Neutrophil (primary cell): ENCODE measurements at regions not wholly inside any gene's neighbourhood (a gene's known extent, or its start where the extent isn't known, plus 50 kb on each side); places are given as distances from the start of the nearest gene placed in this dataset.

Experiments used
- H3K27ac ChIP-seq: fragments of 200-600 bp; sonication (generic); 2 replicates; pipeline ENCODE4 v1.5.1; 2016; ENCODE audit warnings: mild to moderate bottlenecking, moderate library complexity
- H3K27me3 ChIP-seq: fragments of 200-600 bp; sonication (generic); 2 replicates; pipeline ENCODE4 v1.6.0; 2016; ENCODE audit warnings: mild to moderate bottlenecking
- H3K36me3 ChIP-seq: fragments of 200-600 bp; sonication (generic); 2 replicates; pipeline ENCODE4 v1.5.1; 2017
- H3K4me1 ChIP-seq, 2 experiments: fragments of 200-600 bp in 1 of 2; sonication (generic) in 1 of 2; 1 replicate in 1 of 2; 2 replicates in 1 of 2; pipeline versions ENCODE4 v1.5.1 to v1.6.1; 2013 to 2016; ENCODE audit warnings: low read depth in 1 of 2, low read length in 1 of 2, mild to moderate bottlenecking in 1 of 2, moderate library complexity in 1 of 2; ENCODE audit not compliant: control insufficient read depth in 1 of 2, insufficient read depth in 1 of 2
- H3K4me3 ChIP-seq, 2 experiments: fragments of 200-600 bp in 1 of 2; sonication (generic) in 1 of 2; 1 replicate in 1 of 2; 2 replicates in 1 of 2; pipeline ENCODE4 v1.5.1; 2013 to 2016; ENCODE audit warnings: low read depth in 1 of 2, low read length in 1 of 2, mild to moderate bottlenecking in 1 of 2, moderate library complexity in 1 of 2
- H3K9me3 ChIP-seq: fragments of 200-600 bp; sonication (generic); 2 replicates; pipeline ENCODE4 v1.5.1; 2016
- TF ChIP-seq, protein P1 (sequence below): fragments of 200-600 bp; sonication (generic); IDR thresholded peaks from 2 replicates; pipeline ENCODE4 v1.5.1; 2016; ENCODE audit warnings: antibody characterized with exemption

DNA sequence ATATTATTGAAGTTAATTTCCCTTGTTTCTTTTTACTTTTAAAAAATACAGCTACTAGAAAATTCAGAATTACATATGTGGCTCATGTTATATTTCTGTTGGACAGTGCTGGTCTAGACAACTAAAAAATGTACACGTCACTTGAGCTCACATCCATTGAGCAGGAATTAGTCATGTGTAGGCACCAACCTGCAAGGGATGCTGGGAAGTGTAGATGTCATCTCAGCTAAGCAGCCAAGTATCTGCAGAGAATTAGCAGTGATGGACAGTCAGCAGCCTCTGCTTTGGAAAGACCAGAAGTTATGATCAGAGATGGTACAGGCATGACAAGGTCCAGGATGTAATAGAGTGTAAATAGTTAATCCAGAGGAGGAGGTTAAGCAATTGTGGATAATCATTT, 87.1 kb upstream of the HS3ST2 start:
- H3K27ac ChIP-seq = no peak overlapping the region
- TF ChIP-seq, protein P1, sequence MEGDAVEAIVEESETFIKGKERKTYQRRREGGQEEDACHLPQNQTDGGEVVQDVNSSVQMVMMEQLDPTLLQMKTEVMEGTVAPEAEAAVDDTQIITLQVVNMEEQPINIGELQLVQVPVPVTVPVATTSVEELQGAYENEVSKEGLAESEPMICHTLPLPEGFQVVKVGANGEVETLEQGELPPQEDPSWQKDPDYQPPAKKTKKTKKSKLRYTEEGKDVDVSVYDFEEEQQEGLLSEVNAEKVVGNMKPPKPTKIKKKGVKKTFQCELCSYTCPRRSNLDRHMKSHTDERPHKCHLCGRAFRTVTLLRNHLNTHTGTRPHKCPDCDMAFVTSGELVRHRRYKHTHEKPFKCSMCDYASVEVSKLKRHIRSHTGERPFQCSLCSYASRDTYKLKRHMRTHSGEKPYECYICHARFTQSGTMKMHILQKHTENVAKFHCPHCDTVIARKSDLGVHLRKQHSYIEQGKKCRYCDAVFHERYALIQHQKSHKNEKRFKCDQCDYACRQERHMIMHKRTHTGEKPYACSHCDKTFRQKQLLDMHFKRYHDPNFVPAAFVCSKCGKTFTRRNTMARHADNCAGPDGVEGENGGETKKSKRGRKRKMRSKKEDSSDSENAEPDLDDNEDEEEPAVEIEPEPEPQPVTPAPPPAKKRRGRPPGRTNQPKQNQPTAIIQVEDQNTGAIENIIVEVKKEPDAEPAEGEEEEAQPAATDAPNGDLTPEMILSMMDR = no peak
- H3K4me3 ChIP-seq = no peak overlapping the region
- no peaks in the 10 kb centered on the region for H3K36me3 ChIP-seq
- H3K9me3 ChIP-seq = no peaks in the 10 kb centered on the region
- peaks cover 5% of the 10 kb centered on the region for H3K27me3 ChIP-seq
- H3K4me1 ChIP-seq = no peaks in the 10 kb centered on the region

DNA sequence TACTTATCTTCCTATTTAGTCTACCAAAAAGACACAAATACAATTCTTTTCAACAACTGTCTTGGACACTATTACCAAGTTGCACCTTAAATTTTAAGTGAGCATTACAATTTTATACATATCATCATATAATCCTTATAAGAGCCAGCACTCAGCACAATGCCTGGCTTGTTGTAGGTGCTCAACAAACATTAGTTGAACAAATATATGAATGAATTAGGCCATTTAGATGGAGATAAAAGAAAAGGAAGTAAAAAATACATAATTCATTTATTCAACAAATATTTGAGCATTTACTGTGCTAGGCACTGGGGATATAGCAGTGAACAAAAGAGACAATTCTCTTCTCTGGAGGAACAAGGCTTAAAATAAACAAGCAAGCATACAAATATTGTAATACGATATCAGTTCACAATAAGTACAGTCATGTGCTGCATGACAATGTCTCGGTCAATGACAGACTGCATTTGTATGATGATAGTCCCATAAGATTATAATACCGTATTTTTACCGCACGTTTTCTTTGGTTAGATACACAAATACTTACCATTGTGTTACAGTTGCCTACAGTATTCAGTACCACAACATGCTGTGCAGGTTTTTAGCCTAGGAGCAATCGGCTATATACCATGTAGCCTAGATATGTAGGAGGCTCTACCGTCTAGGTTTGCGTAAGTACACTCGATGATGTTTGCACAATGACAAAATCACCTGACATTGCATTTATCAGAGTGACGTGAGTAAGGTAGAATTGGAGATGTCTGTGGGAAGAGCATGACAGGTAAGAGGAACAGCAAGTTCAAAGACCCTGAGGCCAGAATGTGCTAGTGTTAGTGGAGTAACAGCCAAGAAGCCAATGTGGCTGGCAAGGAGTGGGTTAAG, 86.4 kb upstream of the HS3ST2 start:
- no peaks in the 10 kb centered on the region for H3K9me3 ChIP-seq
- peaks cover 10% of the 10 kb centered on the region for H3K27me3 ChIP-seq
- TF ChIP-seq, protein P1 = no peak
- H3K27ac ChIP-seq = no peak overlapping the region
- H3K36me3 ChIP-seq = no peaks in the 10 kb centered on the region
- no peaks in the 10 kb centered on the region for H3K4me1 ChIP-seq
- no peak overlapping the region for H3K4me3 ChIP-seq

DNA sequence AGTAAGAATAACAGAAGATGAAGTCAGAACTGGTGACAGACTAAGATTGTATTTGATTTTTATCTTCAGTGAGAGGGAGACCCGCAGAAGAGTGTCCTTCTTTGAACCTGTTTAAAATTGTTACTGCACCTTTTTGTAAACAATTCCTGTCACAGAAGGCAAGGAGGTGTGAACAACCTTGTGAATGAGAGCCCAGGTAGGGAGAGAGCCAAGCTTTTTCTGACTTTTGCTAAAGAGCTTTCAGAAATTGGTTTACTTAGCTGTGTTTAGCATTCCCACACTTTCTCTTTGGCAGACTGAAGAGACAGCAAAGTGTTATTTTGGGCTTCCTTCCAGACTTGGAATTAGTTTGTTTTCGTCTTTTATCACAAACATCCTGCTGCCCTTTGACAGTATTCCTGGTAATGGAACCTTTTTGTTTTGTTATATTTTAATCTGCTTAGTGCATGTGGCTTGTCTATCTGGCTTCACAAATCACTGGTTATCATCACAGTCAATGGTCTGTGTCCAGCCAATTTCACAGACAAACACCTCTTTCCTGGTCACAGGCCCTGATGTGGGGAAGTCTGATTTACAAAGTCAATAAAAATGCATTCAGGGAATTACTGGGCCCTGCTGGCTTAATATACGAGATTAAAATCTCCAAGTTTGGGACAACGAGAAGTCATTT, 85.7 kb upstream of the HS3ST2 start:
- H3K27me3 ChIP-seq = peaks cover 18% of the 10 kb centered on the region
- no peaks in the 10 kb centered on the region for H3K36me3 ChIP-seq
- no peak overlapping the region for H3K4me3 ChIP-seq
- no peak overlapping the region for H3K27ac ChIP-seq
- TF ChIP-seq, protein P1 = no peak
- no peaks in the 10 kb centered on the region for H3K4me1 ChIP-seq
- no peaks in the 10 kb centered on the region for H3K9me3 ChIP-seq

DNA sequence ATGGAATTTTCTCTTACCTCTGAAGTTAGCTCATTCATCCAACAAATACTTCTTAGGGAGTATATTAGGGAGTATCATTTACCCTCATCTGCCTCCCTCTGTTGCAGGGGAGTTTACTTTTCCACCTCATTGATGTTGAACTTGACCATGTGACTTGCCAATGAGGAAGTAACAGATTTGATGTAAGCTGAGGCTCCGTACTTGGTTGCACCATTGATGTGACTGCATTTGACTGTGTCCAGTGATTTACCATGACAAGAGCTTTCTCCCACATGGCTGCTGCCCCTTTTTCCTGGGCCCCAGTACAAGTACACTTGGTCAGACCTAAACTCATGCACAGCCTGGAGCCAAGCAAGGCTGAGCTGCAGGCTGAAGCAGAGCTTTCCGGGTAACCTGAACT, 81.6 kb upstream of the HS3ST2 start:
- no peaks in the 10 kb centered on the region for H3K4me1 ChIP-seq
- H3K27me3 ChIP-seq = peaks cover 33% of the 10 kb centered on the region
- no peaks in the 10 kb centered on the region for H3K9me3 ChIP-seq
- H3K36me3 ChIP-seq = no peaks in the 10 kb centered on the region
- H3K27ac ChIP-seq = no peak overlapping the region
- no peak overlapping the region for H3K4me3 ChIP-seq
- TF ChIP-seq, protein P1 = no peak

DNA sequence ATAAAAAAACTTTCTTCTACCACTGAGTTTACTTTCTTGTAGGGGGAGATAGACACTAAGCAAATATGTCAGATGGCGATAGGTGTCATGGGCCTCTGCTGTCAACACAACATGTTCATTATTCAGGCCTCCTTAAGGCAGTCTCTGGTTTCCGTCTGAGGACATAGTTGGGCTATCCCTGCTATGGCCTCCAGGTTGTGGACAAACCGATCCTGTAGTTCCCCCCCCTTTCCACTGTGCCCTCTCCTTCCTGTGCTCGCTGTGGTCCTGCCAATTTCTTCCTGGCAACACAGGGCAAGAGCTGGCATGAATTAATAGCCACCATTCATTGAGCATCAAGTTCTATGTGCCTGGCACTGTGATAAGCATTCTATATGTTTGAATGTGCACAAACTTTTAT, 81.0 kb upstream of the HS3ST2 start:
- Histone ChIP-seq H3K4me3 (no peak overlapping the region), H3K9me3 (no peaks in the 10 kb centered on the region), H3K27me3 (peaks cover 33% of the 10 kb centered on the region), H3K36me3 (no peaks in the 10 kb centered on the region), H3K4me1 (no peaks in the 10 kb centered on the region), H3K27ac (no peak overlapping the region)
- TF ChIP-seq, protein P1 = no peak
